Fibroblast of mammary gland (primary cell): ENCODE measurements at regions not wholly inside any gene's neighbourhood (a gene's known extent, or its start where the extent isn't known, plus 50 kb on each side); places are given as distances from the start of the nearest gene placed in this dataset.
A peak's percentile ranks its signal among the peaks of the same experiment; 100 is the strongest.

ENCODE experiments used
- DNase-seq: peaks from one replicate; pipeline ENCODE4 v3.0.0-alpha.2; 2010; ENCODE audit warnings: low read depth
- H3K4me3 ChIP-seq: 2 replicates; pipeline ENCODE4 v1.5.1; 2011; ENCODE audit warnings: low read depth, mild to moderate bottlenecking, low read length, moderate library complexity; ENCODE audit not compliant: control insufficient read depth
- TF ChIP-seq, protein P1 (sequence below): conservative IDR thresholded peaks from 2 replicates; pipeline ENCODE4 v1.5.1; 2011; ENCODE audit warnings: low read depth, low read length, inconsistent platforms; ENCODE audit not compliant: control insufficient read depth, insufficient read depth

DNA sequence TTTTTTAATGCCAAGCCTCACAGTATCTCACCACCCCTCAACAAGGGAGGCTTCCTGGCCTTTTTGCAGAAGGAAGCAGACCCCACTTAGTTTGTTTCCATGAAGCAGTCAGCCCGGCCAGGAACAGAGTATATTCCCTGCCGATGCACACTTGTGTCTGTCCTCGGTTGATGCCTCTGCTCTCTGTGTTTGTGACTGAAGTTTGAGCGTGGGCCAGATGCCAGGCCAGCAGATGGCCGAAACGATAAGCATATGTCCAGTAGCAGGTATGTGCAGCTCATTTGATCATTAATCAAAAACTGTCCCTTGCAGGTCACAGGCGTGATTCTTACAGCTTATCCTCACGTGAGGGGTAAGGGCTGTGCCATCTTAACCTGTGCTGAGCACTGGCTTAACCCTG is 144.0 kb downstream of the IRS2 start:
- DNase-seq = no peak
- TF ChIP-seq, protein P1, sequence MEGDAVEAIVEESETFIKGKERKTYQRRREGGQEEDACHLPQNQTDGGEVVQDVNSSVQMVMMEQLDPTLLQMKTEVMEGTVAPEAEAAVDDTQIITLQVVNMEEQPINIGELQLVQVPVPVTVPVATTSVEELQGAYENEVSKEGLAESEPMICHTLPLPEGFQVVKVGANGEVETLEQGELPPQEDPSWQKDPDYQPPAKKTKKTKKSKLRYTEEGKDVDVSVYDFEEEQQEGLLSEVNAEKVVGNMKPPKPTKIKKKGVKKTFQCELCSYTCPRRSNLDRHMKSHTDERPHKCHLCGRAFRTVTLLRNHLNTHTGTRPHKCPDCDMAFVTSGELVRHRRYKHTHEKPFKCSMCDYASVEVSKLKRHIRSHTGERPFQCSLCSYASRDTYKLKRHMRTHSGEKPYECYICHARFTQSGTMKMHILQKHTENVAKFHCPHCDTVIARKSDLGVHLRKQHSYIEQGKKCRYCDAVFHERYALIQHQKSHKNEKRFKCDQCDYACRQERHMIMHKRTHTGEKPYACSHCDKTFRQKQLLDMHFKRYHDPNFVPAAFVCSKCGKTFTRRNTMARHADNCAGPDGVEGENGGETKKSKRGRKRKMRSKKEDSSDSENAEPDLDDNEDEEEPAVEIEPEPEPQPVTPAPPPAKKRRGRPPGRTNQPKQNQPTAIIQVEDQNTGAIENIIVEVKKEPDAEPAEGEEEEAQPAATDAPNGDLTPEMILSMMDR = no peak
- no peak overlapping the region for H3K4me3 ChIP-seq

DNA sequence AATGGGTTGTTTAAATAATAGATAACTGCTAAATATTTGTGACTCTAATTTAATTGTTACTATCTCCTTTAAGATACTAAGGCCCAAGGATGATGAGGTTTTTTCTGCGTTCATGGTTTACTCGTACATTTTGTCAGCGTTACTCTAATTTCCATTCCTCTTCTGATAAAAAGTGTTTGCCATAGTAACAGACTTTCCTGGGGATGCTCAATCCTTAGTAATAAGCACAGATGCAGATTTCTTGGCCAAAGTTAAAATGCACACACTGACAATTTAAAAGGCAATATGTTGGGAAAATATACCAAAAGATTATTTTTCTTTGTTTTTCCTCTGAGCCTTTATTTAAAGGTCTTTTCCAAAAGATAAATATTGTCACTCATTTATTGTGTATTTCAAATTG is 149.6 kb downstream of the IRS2 start:
- TF ChIP-seq, protein P1 = no peak
- no peak for DNase-seq
- H3K4me3 ChIP-seq = no peak overlapping the region

DNA sequence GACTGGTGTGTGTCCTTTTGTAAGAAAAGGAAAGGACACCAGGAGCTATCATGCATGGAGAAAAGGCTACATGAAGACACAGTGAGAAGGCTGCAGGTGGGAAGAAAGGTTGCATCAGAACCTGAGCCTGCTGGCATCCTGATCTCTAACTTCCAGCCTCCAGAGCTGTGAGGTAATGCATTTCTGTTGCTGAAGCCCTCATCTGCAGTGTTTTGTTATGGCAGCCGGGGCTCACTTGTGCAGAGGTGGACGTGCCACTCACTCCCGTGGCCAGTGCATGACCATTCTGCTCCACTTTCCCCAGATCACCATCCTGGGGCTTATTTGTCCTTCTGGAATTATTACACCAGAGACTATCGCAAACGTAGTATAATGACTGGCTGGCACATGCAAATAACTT is 155.3 kb downstream of the IRS2 start:
- TF ChIP-seq, protein P1 = no peak
- DNase-seq = no peak

DNA sequence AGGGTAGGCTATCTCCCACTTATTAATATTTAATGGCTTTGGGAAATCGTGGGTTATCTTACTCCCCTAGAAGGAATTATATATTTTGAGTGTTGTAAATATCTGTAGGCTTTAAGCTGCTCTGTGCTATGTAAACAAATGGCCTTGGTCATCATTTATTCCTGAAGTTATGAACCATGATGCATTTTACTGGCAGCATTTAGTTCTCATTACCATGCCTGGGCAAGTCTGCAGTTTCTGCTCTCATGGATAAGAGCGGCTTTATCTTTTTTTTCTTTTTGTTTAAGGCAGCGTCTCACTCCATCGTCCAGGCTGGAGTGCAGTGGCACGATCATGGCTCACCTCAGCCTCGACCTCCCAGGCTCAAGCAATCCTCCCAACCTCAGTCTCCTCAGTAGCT is 156.1 kb downstream of the IRS2 start:
- DNase-seq = no peak
- TF ChIP-seq, protein P1 = no peak
- no peak overlapping the region for H3K4me3 ChIP-seq

More for the DNA sequence above, 155.3 kb downstream of the IRS2 start:
- H3K4me3 ChIP-seq = no peak overlapping the region

DNA sequence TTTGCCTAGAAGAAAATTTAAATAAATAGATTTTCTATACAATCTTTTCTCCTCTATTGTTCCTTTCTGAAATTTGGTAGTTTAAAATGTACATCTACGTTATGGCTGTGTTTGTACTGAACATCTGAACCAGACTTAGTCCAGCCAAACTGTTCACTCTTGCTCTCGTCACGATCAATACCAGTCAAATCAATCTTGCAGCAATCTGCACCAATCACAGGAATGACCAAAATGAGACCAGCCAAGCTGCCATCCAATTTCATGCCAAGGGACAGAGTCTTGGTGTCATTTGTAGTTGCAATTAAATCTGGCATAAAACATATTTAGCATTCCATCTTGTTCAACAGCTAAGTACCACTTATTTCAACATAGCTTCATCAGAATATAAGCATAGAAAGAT is 156.6 kb downstream of the IRS2 start:
- TF ChIP-seq, protein P1 = no peak
- no peak overlapping the region for H3K4me3 ChIP-seq
- DNase-seq = no peak

DNA sequence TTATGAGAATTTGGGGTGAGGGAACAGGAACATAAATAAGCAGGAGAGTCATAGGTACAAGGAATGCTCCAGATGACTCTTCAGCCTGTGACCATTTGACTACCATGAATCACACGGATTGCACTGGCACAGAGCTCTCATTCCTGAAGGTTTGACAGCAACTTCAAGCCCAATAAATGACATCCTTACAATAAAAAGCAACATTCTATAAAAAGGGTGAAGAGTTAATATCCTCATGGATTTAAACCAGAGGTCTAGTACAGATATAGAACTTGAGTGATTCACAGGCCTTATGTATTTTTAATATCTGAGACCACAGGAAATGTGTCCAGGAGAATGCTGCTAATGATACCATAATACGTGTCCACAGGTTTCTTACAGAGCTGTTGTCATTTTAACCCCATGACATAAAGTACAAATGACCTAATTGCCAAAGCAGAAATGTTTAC is 158.1 kb downstream of the IRS2 start:
- TF ChIP-seq, protein P1 = no peak
- DNase-seq = peak; percentile 85
- no peak overlapping the region for H3K4me3 ChIP-seq

DNA sequence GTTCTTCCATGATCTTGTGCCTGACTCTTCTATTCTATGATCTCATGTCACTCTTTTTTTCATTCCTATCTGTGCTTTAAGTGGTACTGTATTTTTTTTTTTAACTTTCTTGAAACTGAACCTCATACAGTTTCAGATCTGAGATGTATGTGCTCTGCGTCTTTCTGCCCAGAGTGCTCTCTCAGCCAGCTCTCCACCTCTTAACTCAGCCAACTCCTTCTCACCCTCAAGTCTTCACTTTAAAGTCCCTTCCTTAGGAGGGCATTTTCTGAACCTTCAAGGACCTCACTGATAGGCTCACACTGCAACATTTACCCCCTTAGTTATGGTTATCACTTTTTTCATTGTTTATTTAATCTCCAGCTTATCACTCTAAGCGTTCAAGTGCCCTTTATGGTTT is 158.7 kb downstream of the IRS2 start:
- H3K4me3 ChIP-seq = no peak overlapping the region
- TF ChIP-seq, protein P1 = no peak
- DNase-seq = no peak
